Endodermal cell (in vitro differentiated cells): ENCODE measurements at regions not wholly inside any gene's neighbourhood (a gene's known extent, or its start where the extent isn't known, plus 50 kb on each side); places are given as distances from the start of the nearest gene placed in this dataset.

Experiments
- DNase-seq: peaks from one replicate; pipeline ENCODE4 v3.0.0-alpha.2; 2017
- H3K27ac ChIP-seq: 2 replicates; pipeline ENCODE4 v1.5.1; 2013; ENCODE audit warnings: mild to moderate bottlenecking, low read depth, low read length, moderate library complexity
- H3K27me3 ChIP-seq: 2 replicates; pipeline ENCODE4 v1.6.1; 2013; ENCODE audit warnings: mild to moderate bottlenecking, low read length, moderate library complexity; ENCODE audit not compliant: insufficient read depth, control insufficient read depth, poor library complexity, severe bottlenecking
- H3K36me3 ChIP-seq: 2 replicates; pipeline ENCODE4 v1.7.0; 2013; ENCODE audit warnings: mild to moderate bottlenecking, low read length, moderate library complexity; ENCODE audit not compliant: control insufficient read depth, insufficient read depth
- H3K4me1 ChIP-seq: one replicate; pipeline ENCODE4 v1.7.0; 2013; ENCODE audit warnings: low read length; ENCODE audit not compliant: control insufficient read depth, insufficient read depth
- H3K4me3 ChIP-seq: 2 replicates; pipeline ENCODE4 v1.5.1; 2013; ENCODE audit warnings: mild to moderate bottlenecking, low read length, moderate library complexity
- H3K9ac ChIP-seq: 2 replicates; pipeline ENCODE4 v1.6.1; 2013; ENCODE audit warnings: mild to moderate bottlenecking, low read length, moderate library complexity; ENCODE audit not compliant: poor library complexity, severe bottlenecking; ENCODE audit errors: extremely low read depth
- H3K9me3 ChIP-seq: 2 replicates; pipeline ENCODE4 v1.6.1; 2013; ENCODE audit warnings: mild to moderate bottlenecking, low read length, moderate library complexity; ENCODE audit not compliant: control insufficient read depth
- H3K27ac Mint-ChIP-seq: 2 replicates; pipeline ENCODE4 v1.8.0; 2020; ENCODE audit warnings: mixed read lengths
- H3K27me3 Mint-ChIP-seq: 2 replicates; pipeline ENCODE4 v1.8.0; 2021; ENCODE audit warnings: mild to moderate bottlenecking, mixed read lengths; ENCODE audit not compliant: insufficient read depth
- H3K36me3 Mint-ChIP-seq: 2 replicates; pipeline ENCODE4 v1.8.0; 2020; ENCODE audit warnings: low read depth, mixed read lengths
- H3K4me1 Mint-ChIP-seq: 2 replicates; pipeline ENCODE4 v1.8.0; 2020; ENCODE audit warnings: mixed read lengths
- H3K4me3 Mint-ChIP-seq: 2 replicates; pipeline ENCODE4 v1.8.0; 2020; ENCODE audit warnings: mild to moderate bottlenecking, moderate library complexity, mixed read lengths
- H3K9me3 Mint-ChIP-seq: 2 replicates; pipeline ENCODE4 v1.8.0; 2020; ENCODE audit warnings: mild to moderate bottlenecking, mixed read lengths
- WGBS, 2 experiments: methylation state at CpG; one replicate each; pipeline versions ENCODE4 v1.1.5 to v1.1.7; 2013; ENCODE audit warnings: missing lambda C conversion rate in 2 of 2, mixed read lengths in 1 of 2; ENCODE audit not compliant: insufficient coverage in 1 of 2, insufficient read length in 1 of 2; 5-methylcytosine and 5-hydroxymethylcytosine counted together
- TF ChIP-seq, protein P1 (sequence below): fragments of 200-600 bp; sonication (generic); conservative IDR thresholded peaks from 2 replicates; pipeline ENCODE4 v1.5.0; 2021; ENCODE audit warnings: antibody characterized with exemption, mild to moderate bottlenecking

DNA sequence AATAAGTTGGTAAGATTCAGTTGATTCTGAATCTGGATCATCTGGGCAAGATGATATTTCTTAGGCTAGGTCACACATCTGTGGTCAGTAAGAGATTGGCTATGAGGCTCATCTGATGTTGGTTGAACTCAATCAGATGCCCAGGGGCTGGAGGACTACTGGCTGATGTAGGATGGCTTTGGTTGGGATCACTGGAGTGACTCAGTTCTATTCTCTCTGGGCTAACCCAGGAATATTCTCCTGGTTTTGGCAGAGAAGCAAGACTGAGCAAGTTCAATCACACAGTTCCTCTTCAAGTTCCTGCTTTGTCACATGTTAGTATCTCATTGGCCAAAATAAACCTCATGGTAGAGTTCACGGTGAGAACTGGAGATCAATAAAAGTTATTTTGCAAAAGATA, 902.3 kb upstream of the SLIT2 start:
- no peak for DNase-seq
- TF ChIP-seq, protein P1, sequence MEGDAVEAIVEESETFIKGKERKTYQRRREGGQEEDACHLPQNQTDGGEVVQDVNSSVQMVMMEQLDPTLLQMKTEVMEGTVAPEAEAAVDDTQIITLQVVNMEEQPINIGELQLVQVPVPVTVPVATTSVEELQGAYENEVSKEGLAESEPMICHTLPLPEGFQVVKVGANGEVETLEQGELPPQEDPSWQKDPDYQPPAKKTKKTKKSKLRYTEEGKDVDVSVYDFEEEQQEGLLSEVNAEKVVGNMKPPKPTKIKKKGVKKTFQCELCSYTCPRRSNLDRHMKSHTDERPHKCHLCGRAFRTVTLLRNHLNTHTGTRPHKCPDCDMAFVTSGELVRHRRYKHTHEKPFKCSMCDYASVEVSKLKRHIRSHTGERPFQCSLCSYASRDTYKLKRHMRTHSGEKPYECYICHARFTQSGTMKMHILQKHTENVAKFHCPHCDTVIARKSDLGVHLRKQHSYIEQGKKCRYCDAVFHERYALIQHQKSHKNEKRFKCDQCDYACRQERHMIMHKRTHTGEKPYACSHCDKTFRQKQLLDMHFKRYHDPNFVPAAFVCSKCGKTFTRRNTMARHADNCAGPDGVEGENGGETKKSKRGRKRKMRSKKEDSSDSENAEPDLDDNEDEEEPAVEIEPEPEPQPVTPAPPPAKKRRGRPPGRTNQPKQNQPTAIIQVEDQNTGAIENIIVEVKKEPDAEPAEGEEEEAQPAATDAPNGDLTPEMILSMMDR: no peak
- Histone ChIP-seq H3K36me3 (no peaks in the 10 kb centered on the region), H3K27me3 (no peaks in the 10 kb centered on the region), H3K9ac (no peak overlapping the region), H3K27ac (no peak overlapping the region), H3K4me3 (no peak overlapping the region), H3K9me3 (no peaks in the 10 kb centered on the region), H3K4me1 (no peaks in the 10 kb centered on the region)
- no peaks in the 10 kb centered on the region for H3K36me3 Mint-ChIP-seq
- no peaks in the 10 kb centered on the region for H3K27me3 Mint-ChIP-seq
- no peak overlapping the region for H3K27ac Mint-ChIP-seq
- peaks cover 4% of the 10 kb centered on the region for H3K9me3 Mint-ChIP-seq
- H3K4me1 Mint-ChIP-seq: no peaks in the 10 kb centered on the region
- no peak overlapping the region for H3K4me3 Mint-ChIP-seq
- 69% methylated on average over 1 of the region's 1 CpG; no CpG with 5 or more reads in 1 of the 2 experiments for WGBS, 2 experiments

GRCh38 chr4:19348746-19349145, 903.0 kb upstream of the SLIT2 start:
- no peaks in the 10 kb centered on the region for H3K4me1 ChIP-seq
- H3K36me3 ChIP-seq: no peaks in the 10 kb centered on the region
- no peak overlapping the region for H3K27ac Mint-ChIP-seq
- TF ChIP-seq, protein P1: no peak
- H3K27ac ChIP-seq: no peak overlapping the region
- no peak overlapping the region for H3K9ac ChIP-seq
- H3K36me3 Mint-ChIP-seq: no peaks in the 10 kb centered on the region
- no peaks in the 10 kb centered on the region for H3K27me3 Mint-ChIP-seq
- no peak overlapping the region for H3K4me3 Mint-ChIP-seq
- no peaks in the 10 kb centered on the region for H3K9me3 ChIP-seq
- peaks cover 4% of the 10 kb centered on the region for H3K9me3 Mint-ChIP-seq
- no peak overlapping the region for H3K4me3 ChIP-seq
- H3K27me3 ChIP-seq: no peaks in the 10 kb centered on the region
- DNase-seq: no peak
- H3K4me1 Mint-ChIP-seq: no peaks in the 10 kb centered on the region

- Mint-ChIP-seq H3K4me3 (no peak overlapping the region), H3K27me3 (no peaks in the 10 kb centered on the region), H3K4me1 (no peaks in the 10 kb centered on the region), H3K9me3 (peaks cover 4% of the 10 kb centered on the region), H3K27ac (no peak overlapping the region), H3K36me3 (no peaks in the 10 kb centered on the region)
- 85 to 97% methylated on average over 3 of the region's 3 CpGs for WGBS, 2 experiments
- Histone ChIP-seq H3K27ac (no peak overlapping the region), H3K9ac (no peak overlapping the region), H3K4me1 (no peaks in the 10 kb centered on the region), H3K9me3 (peaks cover 7% of the 10 kb centered on the region), H3K27me3 (no peaks in the 10 kb centered on the region), H3K4me3 (no peak overlapping the region), H3K36me3 (no peaks in the 10 kb centered on the region)
- TF ChIP-seq, protein P1: no peak
- DNase-seq: no peak
Observed at GRCh38 chr4:19346636-19347035, 905.1 kb upstream of the SLIT2 start.
